GM23248 (cell line): ENCODE measurements at regions not wholly inside any gene's neighbourhood (a gene's known extent, or its start where the extent isn't known, plus 50 kb on each side); places are given as distances from the start of the nearest gene placed in this dataset.

ENCODE experiments used
- DNase-seq: peaks from one replicate; pipeline ENCODE4 v3.0.0-alpha.2; 2015
- H2AFZ ChIP-seq: fragments of 200-600 bp; sonication (generic); 2 replicates; pipeline ENCODE4 v1.6.1; 2016; ENCODE audit warnings: antibody characterized with exemption
- H3F3A ChIP-seq: fragments of 200-600 bp; sonication (generic); 2 replicates; pipeline ENCODE4 v1.6.1; 2016; ENCODE audit warnings: mild to moderate bottlenecking, antibody characterized with exemption, mixed run types; ENCODE audit not compliant: insufficient read depth
- H3K27ac ChIP-seq: fragments of 200-600 bp; sonication (generic); 2 replicates; pipeline ENCODE4 v1.5.1; 2016; ENCODE audit warnings: mild to moderate bottlenecking
- H3K27me3 ChIP-seq: fragments of 200-600 bp; sonication (generic); replicated peaks from 2 replicates; pipeline ENCODE4 v1.6.1; 2016; ENCODE audit warnings: mild to moderate bottlenecking; ENCODE audit not compliant: insufficient read depth
- H3K36me3 ChIP-seq: fragments of 200-600 bp; sonication (generic); 2 replicates; pipeline ENCODE4 v1.6.1; 2016; ENCODE audit warnings: low read depth, mild to moderate bottlenecking
- H3K4me1 ChIP-seq: fragments of 200-600 bp; sonication (generic); 2 replicates; pipeline ENCODE4 v1.6.1; 2016; ENCODE audit warnings: mild to moderate bottlenecking; ENCODE audit not compliant: insufficient read depth
- H3K4me2 ChIP-seq: fragments of 200-600 bp; sonication (generic); one replicate; pipeline ENCODE4 v1.6.1; 2016; ENCODE audit warnings: mild to moderate bottlenecking; ENCODE audit not compliant: unreplicated experiment
- H3K4me3 ChIP-seq: fragments of 200-600 bp; sonication (generic); 2 replicates; pipeline ENCODE4 v1.5.1; 2016; ENCODE audit warnings: mild to moderate bottlenecking
- H3K79me2 ChIP-seq: fragments of 200-600 bp; sonication (generic); 2 replicates; pipeline ENCODE4 v1.6.1; 2016; ENCODE audit warnings: mild to moderate bottlenecking; ENCODE audit not compliant: insufficient read depth
- H3K9ac ChIP-seq: fragments of 200-600 bp; sonication (generic); 2 replicates; pipeline ENCODE4 v1.6.1; 2016; ENCODE audit warnings: mild to moderate bottlenecking
- H3K9me2 ChIP-seq: fragments of 200-600 bp; sonication (generic); 2 replicates; pipeline ENCODE4 v1.6.1; 2016; ENCODE audit warnings: mixed run types, mild to moderate bottlenecking, moderate library complexity; ENCODE audit not compliant: insufficient read depth
- H3K9me3 ChIP-seq: fragments of 200-600 bp; sonication (generic); one replicate; pipeline ENCODE4 v1.6.1; 2017; ENCODE audit warnings: low read depth
- H4K20me1 ChIP-seq: fragments of 200-600 bp; sonication (generic); 2 replicates; pipeline ENCODE4 v1.6.0; 2016; ENCODE audit not compliant: insufficient read depth
- EZH2 ChIP-seq: fragments of 200-600 bp; sonication (generic); IDR thresholded peaks from 2 replicates; pipeline ENCODE4 v1.6.1; 2018; ENCODE audit warnings: antibody characterized with exemption, mild to moderate bottlenecking; ENCODE audit not compliant: insufficient read depth, poor library complexity, severe bottlenecking
- EZH2phosphoT487 ChIP-seq: fragments of 200-600 bp; sonication (generic); IDR thresholded peaks from 2 replicates; pipeline ENCODE4 v1.6.1; 2018; ENCODE audit warnings: antibody characterized with exemption, moderate library complexity, mild to moderate bottlenecking, low read depth; ENCODE audit not compliant: insufficient read depth
- WGBS, 2 experiments: methylation state at CpG; one replicate each; pipeline ENCODE4 v1.1.6; 2015 to 2017; ENCODE audit warnings: low lambda C conversion rate in 2 of 2, low coverage in 1 of 2; ENCODE audit errors: missing lambda C conversion rate in 2 of 2; 5-methylcytosine and 5-hydroxymethylcytosine counted together
- in situ Hi-C: fragments of 300-500 bp; cut with MboI; formaldehyde crosslinking; loops from 2 replicates; pipeline ENCODE4 v1.15.0; 2020

DNA sequence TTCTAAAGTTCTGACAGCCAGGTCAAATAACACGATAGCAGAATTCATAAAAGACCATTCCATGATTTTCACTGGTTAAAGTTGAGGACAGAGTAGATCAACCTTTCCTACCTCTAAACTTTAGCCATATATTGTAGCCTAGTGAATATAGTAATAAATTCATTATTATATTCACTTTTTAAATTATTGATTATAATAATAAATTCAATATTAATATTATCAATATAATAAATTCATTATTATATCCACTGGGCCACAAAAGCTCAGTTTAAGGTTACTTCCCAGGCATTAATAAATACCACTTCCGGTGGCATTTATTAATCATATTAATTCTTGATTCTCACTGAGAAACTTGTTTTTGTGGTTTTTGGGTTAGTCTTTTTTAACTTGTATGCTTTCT, 85.7 kb upstream of the GPC6 start:
- no peaks in the 10 kb centered on the region for H3K36me3 ChIP-seq
- no peaks in the 10 kb centered on the region for H4K20me1 ChIP-seq
- H3K9ac ChIP-seq, result no peak overlapping the region
- no peaks in the 10 kb centered on the region for H3K4me1 ChIP-seq
- in situ Hi-C loops, result no loop called here
- no peaks in the 10 kb centered on the region for H3K9me2 ChIP-seq
- H3F3A ChIP-seq, result no peaks in the 10 kb centered on the region
- H3K27ac ChIP-seq, result no peak overlapping the region
- no peak overlapping the region for H2AFZ ChIP-seq
- DNase-seq, result no peak
- peaks cover 9% of the 10 kb centered on the region; the same call in 1 of the 2 replicates for H3K27me3 ChIP-seq
- WGBS, 2 experiments, result 30 to 35% methylated on average over 2 of the region's 2 CpGs
- no peaks in the 10 kb centered on the region for H3K9me3 ChIP-seq
- TF ChIP-seq EZH2, result no peak
- no peak for TF ChIP-seq EZH2phosphoT487
- no peak overlapping the region for H3K4me3 ChIP-seq
- H3K79me2 ChIP-seq, result no peaks in the 10 kb centered on the region
- no peak overlapping the region for H3K4me2 ChIP-seq

DNA sequence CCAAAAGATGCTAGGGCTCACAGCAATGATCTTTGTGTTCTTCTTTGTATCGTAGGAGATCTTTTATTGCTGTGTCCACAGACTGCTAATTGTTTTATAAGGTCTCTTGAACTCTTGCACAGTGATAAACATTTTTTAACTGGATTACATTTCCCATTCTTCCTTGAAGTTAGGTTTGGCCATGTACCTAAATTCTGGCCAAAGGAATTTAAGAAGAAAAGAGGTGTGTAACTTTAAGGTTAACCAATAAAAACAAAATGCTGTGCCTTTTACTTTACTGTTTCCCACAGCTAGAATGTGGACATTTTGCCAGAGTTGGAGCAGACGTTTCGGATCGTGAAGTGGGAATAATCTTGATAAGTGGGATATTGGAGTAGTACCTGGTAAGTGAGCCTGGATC, 82.6 kb upstream of the GPC6 start:
- in situ Hi-C loops, result no loop called here
- Histone ChIP-seq H3K4me1 (peaks cover 9% of the 10 kb centered on the region), H3K4me3 (no peak overlapping the region), H3K9me3 (no peaks in the 10 kb centered on the region), H3F3A (no peaks in the 10 kb centered on the region), H3K9ac (no peak overlapping the region), H4K20me1 (no peaks in the 10 kb centered on the region), H3K27ac (no peak overlapping the region), H3K27me3 (peaks cover 9% of the 10 kb centered on the region; the same call in 1 of the 2 replicates), H3K36me3 (no peaks in the 10 kb centered on the region), H3K79me2 (no peaks in the 10 kb centered on the region), H3K4me2 (no peak overlapping the region), H3K9me2 (no peaks in the 10 kb centered on the region), H2AFZ (no peak overlapping the region)
- no peak for DNase-seq
- WGBS, 2 experiments, result 50 to 62% methylated on average over 4 of the region's 4 CpGs
- TF ChIP-seq EZH2phosphoT487 (no peak), EZH2 (no peak)

GRCh38 chr13:93145199-93145598, 81.4 kb upstream of the GPC6 start:
- H3K9me2 ChIP-seq, result no peaks in the 10 kb centered on the region
- no peak for DNase-seq
- WGBS, 2 experiments, result 36 to 43% methylated on average over 2 of the region's 2 CpGs
- no peak overlapping the region for H3K4me3 ChIP-seq
- no peak overlapping the region for H2AFZ ChIP-seq
- no peaks in the 10 kb centered on the region for H4K20me1 ChIP-seq
- peaks cover 9% of the 10 kb centered on the region; the same call in 1 of the 2 replicates for H3K27me3 ChIP-seq
- H3K27ac ChIP-seq, result no peak overlapping the region
- H3K9me3 ChIP-seq, result no peaks in the 10 kb centered on the region
- H3F3A ChIP-seq, result no peaks in the 10 kb centered on the region
- H3K36me3 ChIP-seq, result no peaks in the 10 kb centered on the region
- H3K4me2 ChIP-seq, result no peak overlapping the region
- TF ChIP-seq EZH2phosphoT487 (no peak), EZH2 (no peak)
- H3K79me2 ChIP-seq, result no peaks in the 10 kb centered on the region
- in situ Hi-C loops, result no loop called here
- no peak overlapping the region for H3K9ac ChIP-seq
- peaks cover 9% of the 10 kb centered on the region for H3K4me1 ChIP-seq

DNA sequence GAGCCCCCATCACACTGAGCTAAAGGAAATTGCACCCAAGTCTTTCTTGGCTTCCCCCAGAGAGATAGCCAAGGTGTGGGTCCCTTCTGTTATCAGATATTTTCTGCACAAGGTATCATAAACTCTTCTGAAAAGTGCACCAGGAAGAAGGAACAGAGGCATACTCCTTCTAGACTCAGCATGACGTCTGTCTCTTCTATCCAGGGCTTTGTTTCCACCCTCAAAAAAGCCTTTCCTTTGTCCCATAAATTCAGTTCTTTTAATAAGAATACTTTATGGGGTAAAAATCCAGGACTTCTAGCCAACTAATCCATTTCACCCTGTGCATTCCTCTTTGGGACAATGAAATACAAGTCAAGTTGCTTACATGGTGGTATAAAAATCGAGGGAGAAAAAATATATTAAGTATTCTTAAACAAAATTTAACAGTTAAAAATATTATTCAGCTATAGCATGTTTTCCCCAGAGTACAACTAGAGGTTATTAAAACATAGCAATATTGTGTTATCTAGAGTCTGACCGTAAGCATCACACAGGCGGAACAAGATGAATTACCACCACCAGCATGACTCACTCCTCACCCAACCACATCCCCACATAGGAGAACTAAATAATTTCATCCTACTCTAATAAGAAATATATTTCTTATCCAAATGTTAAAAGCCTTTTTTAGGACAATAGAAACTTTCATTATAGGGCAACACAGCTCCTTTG, 79.9 kb upstream of the GPC6 start:
- 25 to 29% methylated on average over 4 of the region's 4 CpGs for WGBS, 2 experiments
- H2AFZ ChIP-seq, result no peak overlapping the region
- H3F3A ChIP-seq, result peaks cover 4% of the 10 kb centered on the region
- no peak overlapping the region for H3K9ac ChIP-seq
- H3K4me1 ChIP-seq, result peaks cover 21% of the 10 kb centered on the region
- H3K4me3 ChIP-seq, result no peak overlapping the region
- TF ChIP-seq EZH2phosphoT487 (no peak), EZH2 (no peak)
- H3K36me3 ChIP-seq, result no peaks in the 10 kb centered on the region
- H3K79me2 ChIP-seq, result no peaks in the 10 kb centered on the region
- H3K27me3 ChIP-seq, result peaks cover 9% of the 10 kb centered on the region; the same call in 1 of the 2 replicates
- H3K4me2 ChIP-seq, result peak overlapping the region; percentile 4
- H3K9me3 ChIP-seq, result no peaks in the 10 kb centered on the region
- in situ Hi-C loops, result no loop called here
- H4K20me1 ChIP-seq, result no peaks in the 10 kb centered on the region
- H3K9me2 ChIP-seq, result no peaks in the 10 kb centered on the region
- no peak overlapping the region for H3K27ac ChIP-seq
- DNase-seq, result peak; percentile 47
